Neutrophil (primary cell): ENCODE measurements at regions not wholly inside any gene's neighbourhood (a gene's known extent, or its start where the extent isn't known, plus 50 kb on each side); places are given as distances from the start of the nearest gene placed in this dataset.

Experiments
- H3K27ac ChIP-seq: fragments of 200-600 bp; sonication (generic); 2 replicates; pipeline ENCODE4 v1.5.1; 2016; ENCODE audit warnings: mild to moderate bottlenecking, moderate library complexity
- H3K27me3 ChIP-seq: fragments of 200-600 bp; sonication (generic); 2 replicates; pipeline ENCODE4 v1.6.0; 2016; ENCODE audit warnings: mild to moderate bottlenecking
- H3K36me3 ChIP-seq: fragments of 200-600 bp; sonication (generic); 2 replicates; pipeline ENCODE4 v1.5.1; 2017
- H3K4me1 ChIP-seq, 2 experiments: fragments of 200-600 bp in 1 of 2; sonication (generic) in 1 of 2; 1 replicate in 1 of 2; 2 replicates in 1 of 2; pipeline versions ENCODE4 v1.5.1 to v1.6.1; 2013 to 2016; ENCODE audit warnings: low read depth in 1 of 2, low read length in 1 of 2, mild to moderate bottlenecking in 1 of 2, moderate library complexity in 1 of 2; ENCODE audit not compliant: control insufficient read depth in 1 of 2, insufficient read depth in 1 of 2
- H3K4me3 ChIP-seq, 2 experiments: fragments of 200-600 bp in 1 of 2; sonication (generic) in 1 of 2; 1 replicate in 1 of 2; 2 replicates in 1 of 2; pipeline ENCODE4 v1.5.1; 2013 to 2016; ENCODE audit warnings: low read depth in 1 of 2, low read length in 1 of 2, mild to moderate bottlenecking in 1 of 2, moderate library complexity in 1 of 2
- H3K9me3 ChIP-seq: fragments of 200-600 bp; sonication (generic); 2 replicates; pipeline ENCODE4 v1.5.1; 2016
- CTCF ChIP-seq: fragments of 200-600 bp; sonication (generic); IDR thresholded peaks from 2 replicates; pipeline ENCODE4 v1.5.1; 2016; ENCODE audit warnings: antibody characterized with exemption

- no peak overlapping the region for H3K27ac ChIP-seq
- H3K9me3 ChIP-seq = no peaks in the 10 kb centered on the region
- H3K4me1 ChIP-seq = no peaks in the 10 kb centered on the region
- H3K4me3 ChIP-seq = no peak overlapping the region
- H3K36me3 ChIP-seq = no peaks in the 10 kb centered on the region
- H3K27me3 ChIP-seq = no peaks in the 10 kb centered on the region
- TF ChIP-seq CTCF = no peak
Measured at GRCh38 chr4:81620442-81620841, 148.7 kb upstream of the RASGEF1B start.

GRCh38 chr4:81617545-81617944, 145.8 kb upstream of the RASGEF1B start:
- no peak overlapping the region for H3K27ac ChIP-seq

GRCh38 chr4:81611221-81611620, 139.5 kb upstream of the RASGEF1B start:
- no peak for TF ChIP-seq CTCF
- no peaks in the 10 kb centered on the region for H3K9me3 ChIP-seq
- H3K36me3 ChIP-seq = no peaks in the 10 kb centered on the region
- H3K4me1 ChIP-seq = no peaks in the 10 kb centered on the region
- H3K27me3 ChIP-seq = no peaks in the 10 kb centered on the region
- H3K27ac ChIP-seq = no peak overlapping the region
- H3K4me3 ChIP-seq = no peak overlapping the region

More at GRCh38 chr4:81617545-81617944, 145.8 kb upstream of the RASGEF1B start:
- Histone ChIP-seq H3K4me3 (no peak overlapping the region), H3K36me3 (no peaks in the 10 kb centered on the region), H3K4me1 (no peaks in the 10 kb centered on the region), H3K9me3 (no peaks in the 10 kb centered on the region), H3K27me3 (no peaks in the 10 kb centered on the region)
- TF ChIP-seq CTCF = no peak

GRCh38 chr4:81609844-81610243, 138.1 kb upstream of the RASGEF1B start:
- no peak overlapping the region for H3K4me3 ChIP-seq
- no peaks in the 10 kb centered on the region for H3K4me1 ChIP-seq
- H3K27me3 ChIP-seq = no peaks in the 10 kb centered on the region
- H3K27ac ChIP-seq = no peak overlapping the region
- TF ChIP-seq CTCF = no peak
- H3K36me3 ChIP-seq = no peaks in the 10 kb centered on the region
- no peaks in the 10 kb centered on the region for H3K9me3 ChIP-seq

- H3K27ac ChIP-seq = no peak overlapping the region
- H3K9me3 ChIP-seq = no peaks in the 10 kb centered on the region
- H3K36me3 ChIP-seq = no peaks in the 10 kb centered on the region
- no peaks in the 10 kb centered on the region for H3K27me3 ChIP-seq
- no peak for TF ChIP-seq CTCF
- H3K4me1 ChIP-seq = no peaks in the 10 kb centered on the region
- H3K4me3 ChIP-seq = no peak overlapping the region
Measured at GRCh38 chr4:81607950-81608349, 136.2 kb upstream of the RASGEF1B start.
